ENCODE measurements at regions not wholly inside any gene's neighbourhood (a gene's known extent, or its start where the extent isn't known, plus 50 kb on each side); places are given as distances from the start of the nearest gene placed in this dataset.
A peak's percentile ranks its signal among the peaks of the same experiment; 100 is the strongest.

DNA sequence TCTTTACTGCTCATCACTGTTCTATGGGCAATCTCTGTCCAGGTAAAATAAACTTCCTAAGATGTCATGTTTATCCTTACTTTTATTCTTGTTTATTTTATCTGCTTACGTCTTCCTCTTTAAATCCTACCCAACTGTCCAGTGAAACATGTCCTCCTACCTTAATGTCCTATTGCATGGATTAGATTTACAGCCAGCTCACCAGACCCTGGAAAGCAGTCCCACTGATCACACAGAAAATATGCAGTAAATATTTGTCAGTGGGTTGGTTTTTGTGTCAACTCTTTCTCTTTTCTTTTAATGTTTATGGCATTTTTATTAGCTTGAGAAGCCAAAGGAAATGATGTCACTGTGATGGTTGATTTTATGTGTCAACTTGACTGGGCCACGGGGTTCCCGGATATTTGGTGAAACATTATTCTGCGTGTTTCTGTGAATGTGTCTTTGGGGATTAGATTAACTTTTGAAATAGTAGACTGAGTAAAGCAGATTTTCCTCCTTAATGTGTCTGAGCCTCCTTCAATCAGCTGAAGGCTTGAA is 258.3 kb downstream of the SRGAP2C start:
- peak; percentile 61 for DNase-seq (ENCODE audit: low spot score)
- Histone ChIP-seq H3K27me3 (replicated peaks; ENCODE audit: insufficient read depth, low read depth, low read length, poor library complexity) (no peaks in the 10 kb centered on the region), H3K4me1 (ENCODE audit: insufficient read depth, low read length, poor library complexity, severe bottlenecking) (peaks cover 9% of the 10 kb centered on the region), H3K36me3 (ENCODE audit: insufficient read depth, low read length, poor library complexity, severe bottlenecking) (no peaks in the 10 kb centered on the region), H3K27ac (ENCODE audit: low read depth, low read length, poor library complexity, severe bottlenecking) (peak overlapping the region; percentile 17), H3K4me3 (ENCODE audit: low read depth, low read length, poor library complexity, severe bottlenecking) (no peak overlapping the region), H3K9me3 (ENCODE audit: low read depth, low read length, poor library complexity, severe bottlenecking) (no peaks in the 10 kb centered on the region)
- ChIA-PET CTCF (no interaction called here), POLR2A (ENCODE audit: low non-redundant PET) (no interaction called here)
- BruUV-seq (replicated peaks), result no TSS peak
- intact Hi-C loops (cut with micrococcal nuclease; ENCODE audit: unreplicated experiment), result no loop called here
- TF ChIP-seq, protein P1, sequence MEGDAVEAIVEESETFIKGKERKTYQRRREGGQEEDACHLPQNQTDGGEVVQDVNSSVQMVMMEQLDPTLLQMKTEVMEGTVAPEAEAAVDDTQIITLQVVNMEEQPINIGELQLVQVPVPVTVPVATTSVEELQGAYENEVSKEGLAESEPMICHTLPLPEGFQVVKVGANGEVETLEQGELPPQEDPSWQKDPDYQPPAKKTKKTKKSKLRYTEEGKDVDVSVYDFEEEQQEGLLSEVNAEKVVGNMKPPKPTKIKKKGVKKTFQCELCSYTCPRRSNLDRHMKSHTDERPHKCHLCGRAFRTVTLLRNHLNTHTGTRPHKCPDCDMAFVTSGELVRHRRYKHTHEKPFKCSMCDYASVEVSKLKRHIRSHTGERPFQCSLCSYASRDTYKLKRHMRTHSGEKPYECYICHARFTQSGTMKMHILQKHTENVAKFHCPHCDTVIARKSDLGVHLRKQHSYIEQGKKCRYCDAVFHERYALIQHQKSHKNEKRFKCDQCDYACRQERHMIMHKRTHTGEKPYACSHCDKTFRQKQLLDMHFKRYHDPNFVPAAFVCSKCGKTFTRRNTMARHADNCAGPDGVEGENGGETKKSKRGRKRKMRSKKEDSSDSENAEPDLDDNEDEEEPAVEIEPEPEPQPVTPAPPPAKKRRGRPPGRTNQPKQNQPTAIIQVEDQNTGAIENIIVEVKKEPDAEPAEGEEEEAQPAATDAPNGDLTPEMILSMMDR (conservative IDR thresholded peaks at IDR 0.05; ENCODE audit: low read depth, low read length), result no peak
- TF ChIP-seq EZH2 (IDR thresholded peaks at IDR 0.05; ENCODE audit: borderline replicate concordance, low read depth, low read length, poor library complexity, severe bottlenecking), result no peak

DNA sequence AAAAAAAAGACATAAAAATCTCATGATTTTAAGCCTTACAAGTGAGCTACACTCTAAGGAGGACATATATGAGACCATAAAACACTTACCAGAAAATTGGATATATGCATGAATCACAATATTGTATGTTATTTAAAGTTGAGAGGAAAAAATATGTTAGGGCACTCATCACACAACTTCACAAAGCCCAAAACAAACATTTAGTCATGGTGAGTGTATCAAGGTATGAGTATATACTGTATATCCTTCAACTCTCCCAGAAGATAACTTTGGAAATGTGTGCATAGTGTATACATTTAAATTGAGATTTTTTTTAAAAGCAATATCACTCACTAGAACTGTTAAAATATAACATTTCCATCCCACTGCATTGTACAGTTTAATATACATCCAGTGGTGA is 259.3 kb downstream of the SRGAP2C start:
- Histone ChIP-seq H3K36me3 (ENCODE audit: insufficient read depth, low read length, poor library complexity, severe bottlenecking) (no peaks in the 10 kb centered on the region), H3K27ac (ENCODE audit: low read depth, low read length, poor library complexity, severe bottlenecking) (no peak overlapping the region), H3K27me3 (replicated peaks; ENCODE audit: insufficient read depth, low read depth, low read length, poor library complexity) (no peaks in the 10 kb centered on the region), H3K4me3 (ENCODE audit: low read depth, low read length, poor library complexity, severe bottlenecking) (no peak overlapping the region), H3K4me1 (ENCODE audit: insufficient read depth, low read length, poor library complexity, severe bottlenecking) (peaks cover 9% of the 10 kb centered on the region), H3K9me3 (ENCODE audit: low read depth, low read length, poor library complexity, severe bottlenecking) (no peaks in the 10 kb centered on the region)
- TF ChIP-seq, protein P1 (conservative IDR thresholded peaks at IDR 0.05; ENCODE audit: low read depth, low read length), result no peak
- no peak for TF ChIP-seq EZH2 (IDR thresholded peaks at IDR 0.05; ENCODE audit: borderline replicate concordance, low read depth, low read length, poor library complexity, severe bottlenecking)
- ChIA-PET POLR2A (ENCODE audit: low non-redundant PET) (no interaction called here), CTCF (no interaction called here)
- intact Hi-C loops (cut with micrococcal nuclease; ENCODE audit: unreplicated experiment), result no loop called here
- no peak for DNase-seq (ENCODE audit: low spot score)
- BruUV-seq (replicated peaks), result no TSS peak

DNA sequence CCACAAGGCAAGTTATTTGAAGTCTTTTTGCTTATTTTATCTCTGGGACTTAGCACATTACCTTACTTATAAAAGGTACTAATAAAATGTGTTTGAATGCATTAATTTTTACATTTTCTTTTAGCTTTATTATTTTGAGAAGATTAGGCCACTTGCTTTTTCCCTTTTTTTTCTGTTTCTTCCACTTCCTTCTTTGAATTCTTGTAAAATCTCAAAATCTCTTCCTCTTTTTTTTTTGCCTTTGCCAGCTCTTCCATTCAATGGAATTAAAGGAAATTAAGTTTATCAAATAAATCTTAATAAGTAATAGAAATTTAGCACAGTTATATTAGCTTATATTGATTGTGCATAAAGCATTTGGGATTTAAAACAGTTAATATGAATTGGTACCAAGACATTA is 260.9 kb downstream of the SRGAP2C start:
- no peaks in the 10 kb centered on the region for H3K9me3 ChIP-seq (ENCODE audit: low read depth, low read length, poor library complexity, severe bottlenecking)
- H3K36me3 ChIP-seq (ENCODE audit: insufficient read depth, low read length, poor library complexity, severe bottlenecking), result no peaks in the 10 kb centered on the region
- ChIA-PET POLR2A (ENCODE audit: low non-redundant PET) (no interaction called here), CTCF (no interaction called here)
- BruUV-seq (replicated peaks), result no TSS peak
- no peak overlapping the region for H3K27ac ChIP-seq (ENCODE audit: low read depth, low read length, poor library complexity, severe bottlenecking)
- TF ChIP-seq EZH2 (IDR thresholded peaks at IDR 0.05; ENCODE audit: borderline replicate concordance, low read depth, low read length, poor library complexity, severe bottlenecking), result no peak
- TF ChIP-seq, protein P1 (conservative IDR thresholded peaks at IDR 0.05; ENCODE audit: low read depth, low read length), result no peak
- DNase-seq (ENCODE audit: low spot score), result no peak
- intact Hi-C loops (cut with micrococcal nuclease; ENCODE audit: unreplicated experiment), result no loop called here
- no peaks in the 10 kb centered on the region for H3K27me3 ChIP-seq (replicated peaks; ENCODE audit: insufficient read depth, low read depth, low read length, poor library complexity)
- peaks cover 9% of the 10 kb centered on the region for H3K4me1 ChIP-seq (ENCODE audit: insufficient read depth, low read length, poor library complexity, severe bottlenecking)
- H3K4me3 ChIP-seq (ENCODE audit: low read depth, low read length, poor library complexity, severe bottlenecking), result no peak overlapping the region
